Vagina (tissue), 2 donors: ENCODE measurements at regions not wholly inside any gene's neighbourhood (a gene's known extent, or its start where the extent isn't known, plus 50 kb on each side); places are given as distances from the start of the nearest gene placed in this dataset.

Source experiments
- DNase-seq, 2 donors: peaks; one replicate each; pipeline ENCODE4 v3.0.0-alpha.2; 2017; ENCODE audit errors: extremely low spot score in 2 of 2
- H3K27ac ChIP-seq: fragments of 200-600 bp; sonication (generic); one replicate; pipeline ENCODE4 v1.5.1; 2019
- H3K27me3 ChIP-seq: fragments of 200-600 bp; sonication (generic); one replicate; pipeline ENCODE4 v1.5.1; 2019
- H3K36me3 ChIP-seq, 2 donors: fragments of 200-600 bp; sonication (generic); one replicate each; pipeline ENCODE4 v1.5.1; 2017 to 2019
- H3K4me1 ChIP-seq: fragments of 200-600 bp; sonication (generic); one replicate; pipeline ENCODE4 v1.5.1; 2019
- H3K4me3 ChIP-seq, 2 donors: fragments of 200-600 bp; sonication (generic); 1 replicate in 1 of 2; 2 replicates in 1 of 2; pipeline ENCODE4 v1.5.1; 2016 to 2019
- H3K9me3 ChIP-seq: fragments of 200-600 bp; sonication (generic); one replicate; pipeline ENCODE4 v1.5.1; 2019
- POLR2A ChIP-seq, 2 donors: fragments of 450-650 bp; IDR thresholded peaks; one replicate each; pipeline ENCODE4 v1.6.1; 2017; ENCODE audit warnings: antibody characterized with exemption in 2 of 2, mild to moderate bottlenecking in 2 of 2, moderate library complexity in 2 of 2
- POLR2AphosphoS5 ChIP-seq, 2 donors: sonication (generic); formaldehyde crosslinking; IDR thresholded peaks; one replicate each; pipeline ENCODE4 v1.9.0; 2017; ENCODE audit warnings: antibody characterized with exemption in 2 of 2, mild to moderate bottlenecking in 2 of 2, low read depth in 1 of 2; ENCODE audit not compliant: insufficient read depth in 1 of 2
- intact Hi-C: fragments of 100-400 bp; cut with DNase I; formaldehyde crosslinking; loops from one replicate; pipeline ENCODE4 v1.15.1; 2023
- TF ChIP-seq, protein P1 (sequence below), 3 experiments: fragments of 450-650 bp in 2 of 3; fragments of 200-600 bp in 1 of 3; sonication (generic) in 1 of 3; IDR thresholded peaks; one replicate each; pipeline ENCODE4 v1.5.1; 2017 to 2019; ENCODE audit warnings: antibody characterized with exemption in 3 of 3, mild to moderate bottlenecking in 2 of 3, moderate library complexity in 2 of 3

- no peaks in the 10 kb centered on the region for H3K27me3 ChIP-seq
- peak in 1 of 2 donors; percentile 18 for DNase-seq
- H3K4me3 ChIP-seq = no peak overlapping the region
- no peaks in the 10 kb centered on the region for H3K9me3 ChIP-seq
- no peak overlapping the region for H3K27ac ChIP-seq
- no peaks in the 10 kb centered on the region for H3K4me1 ChIP-seq
- intact Hi-C loops = no loop called here
- TF ChIP-seq, protein P1, sequence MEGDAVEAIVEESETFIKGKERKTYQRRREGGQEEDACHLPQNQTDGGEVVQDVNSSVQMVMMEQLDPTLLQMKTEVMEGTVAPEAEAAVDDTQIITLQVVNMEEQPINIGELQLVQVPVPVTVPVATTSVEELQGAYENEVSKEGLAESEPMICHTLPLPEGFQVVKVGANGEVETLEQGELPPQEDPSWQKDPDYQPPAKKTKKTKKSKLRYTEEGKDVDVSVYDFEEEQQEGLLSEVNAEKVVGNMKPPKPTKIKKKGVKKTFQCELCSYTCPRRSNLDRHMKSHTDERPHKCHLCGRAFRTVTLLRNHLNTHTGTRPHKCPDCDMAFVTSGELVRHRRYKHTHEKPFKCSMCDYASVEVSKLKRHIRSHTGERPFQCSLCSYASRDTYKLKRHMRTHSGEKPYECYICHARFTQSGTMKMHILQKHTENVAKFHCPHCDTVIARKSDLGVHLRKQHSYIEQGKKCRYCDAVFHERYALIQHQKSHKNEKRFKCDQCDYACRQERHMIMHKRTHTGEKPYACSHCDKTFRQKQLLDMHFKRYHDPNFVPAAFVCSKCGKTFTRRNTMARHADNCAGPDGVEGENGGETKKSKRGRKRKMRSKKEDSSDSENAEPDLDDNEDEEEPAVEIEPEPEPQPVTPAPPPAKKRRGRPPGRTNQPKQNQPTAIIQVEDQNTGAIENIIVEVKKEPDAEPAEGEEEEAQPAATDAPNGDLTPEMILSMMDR (IDR thresholded peaks at IDR 0.05) = no peak
- TF ChIP-seq POLR2AphosphoS5 (IDR thresholded peaks at IDR 0.05; ENCODE audit: insufficient read depth in 1 of 2, low read depth in 1 of 2) (no peak), POLR2A (IDR thresholded peaks at IDR 0.05) (no peak)
- no peaks in the 10 kb centered on the region for H3K36me3 ChIP-seq
These were observed 300.4 kb upstream of the RUNX1 start for GRCh38 chr21:35349376-35350080.

- Histone ChIP-seq H3K4me3 (no peak overlapping the region), H3K36me3 (no peaks in the 10 kb centered on the region), H3K9me3 (no peaks in the 10 kb centered on the region), H3K4me1 (no peaks in the 10 kb centered on the region), H3K27ac (no peak overlapping the region), H3K27me3 (no peaks in the 10 kb centered on the region)
- DNase-seq = no peak
- intact Hi-C loops = no loop called here
- TF ChIP-seq, protein P1 (IDR thresholded peaks at IDR 0.05) = no peak
- no peak for TF ChIP-seq POLR2A (IDR thresholded peaks at IDR 0.05)
- no peak for TF ChIP-seq POLR2AphosphoS5 (IDR thresholded peaks at IDR 0.05; ENCODE audit: insufficient read depth in 1 of 2, low read depth in 1 of 2)
These were observed 299.6 kb upstream of the RUNX1 start for GRCh38 chr21:35348686-35349085.

GRCh38 chr21:35346697-35347096 lies 297.6 kb upstream of the RUNX1 start:
- Histone ChIP-seq H3K27ac (no peak overlapping the region), H3K9me3 (no peaks in the 10 kb centered on the region), H3K36me3 (no peaks in the 10 kb centered on the region), H3K27me3 (no peaks in the 10 kb centered on the region), H3K4me3 (no peak overlapping the region), H3K4me1 (no peaks in the 10 kb centered on the region)
- no peak for TF ChIP-seq POLR2A (IDR thresholded peaks at IDR 0.05)
- no peak for TF ChIP-seq POLR2AphosphoS5 (IDR thresholded peaks at IDR 0.05; ENCODE audit: insufficient read depth in 1 of 2, low read depth in 1 of 2)
- TF ChIP-seq, protein P1 (IDR thresholded peaks at IDR 0.05) = no peak
- intact Hi-C loops = no loop called here
- peak in 1 of 2 donors; percentile 27 for DNase-seq

DNA sequence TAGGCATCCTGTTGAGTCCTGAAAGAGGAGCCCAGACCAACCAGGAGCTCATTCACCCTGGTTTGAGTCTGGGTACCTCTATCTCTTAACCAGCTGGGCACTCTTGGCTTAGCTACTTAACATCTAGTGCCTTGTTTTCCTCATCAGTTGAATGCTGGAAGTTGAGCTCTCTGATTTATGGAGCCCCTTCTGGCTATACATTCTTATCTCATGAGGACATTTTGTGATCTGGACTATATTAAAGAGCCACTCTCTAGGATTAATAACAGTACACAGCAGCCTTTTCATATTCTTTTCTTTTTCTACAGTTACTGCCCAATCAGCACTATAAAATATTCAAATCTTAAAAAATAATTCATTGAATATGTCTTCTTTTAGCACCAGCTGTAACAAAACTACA lies 296.9 kb upstream of the RUNX1 start:
- Histone ChIP-seq H3K27ac (no peak overlapping the region), H3K36me3 (no peaks in the 10 kb centered on the region), H3K27me3 (no peaks in the 10 kb centered on the region), H3K9me3 (no peaks in the 10 kb centered on the region), H3K4me1 (no peaks in the 10 kb centered on the region), H3K4me3 (no peak overlapping the region)
- DNase-seq = peak in 1 of 2 donors; percentile 47
- intact Hi-C loops = no loop called here
- TF ChIP-seq, protein P1 (IDR thresholded peaks at IDR 0.05) = no peak
- no peak for TF ChIP-seq POLR2A (IDR thresholded peaks at IDR 0.05)

DNA sequence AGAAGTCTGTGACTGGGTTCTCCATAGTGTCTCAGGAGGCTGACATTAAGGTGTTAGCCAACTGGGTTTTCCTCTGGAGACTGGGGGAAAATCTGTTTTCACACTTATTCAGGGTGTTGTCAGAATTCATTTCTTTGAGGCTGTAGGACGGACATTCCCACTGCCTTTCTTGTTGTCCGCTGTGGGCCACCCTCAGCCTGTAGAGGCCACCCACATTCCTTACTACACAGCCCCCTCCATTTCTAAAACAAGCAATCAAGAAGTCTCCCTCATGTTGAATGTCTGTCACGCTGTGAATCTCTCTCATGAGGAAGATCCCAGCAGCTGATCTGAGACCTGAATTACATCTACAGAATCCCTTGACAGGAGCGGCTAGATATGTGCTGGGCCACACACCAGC lies 295.5 kb upstream of the RUNX1 start:
- DNase-seq = peak in 1 of 2 donors; percentile 67
- H3K27me3 ChIP-seq = no peaks in the 10 kb centered on the region
- no peaks in the 10 kb centered on the region for H3K4me1 ChIP-seq
- no peaks in the 10 kb centered on the region for H3K36me3 ChIP-seq
- no peak overlapping the region for H3K4me3 ChIP-seq
- TF ChIP-seq POLR2A (IDR thresholded peaks at IDR 0.05) (no peak), POLR2AphosphoS5 (IDR thresholded peaks at IDR 0.05; ENCODE audit: insufficient read depth in 1 of 2, low read depth in 1 of 2) (no peak)
- TF ChIP-seq, protein P1 (IDR thresholded peaks at IDR 0.05) = no peak
- no peak overlapping the region for H3K27ac ChIP-seq
- intact Hi-C loops = no loop called here
- no peaks in the 10 kb centered on the region for H3K9me3 ChIP-seq
